ENCODE measurements at regions not wholly inside any gene's neighbourhood (a gene's known extent, or its start where the extent isn't known, plus 50 kb on each side); places are given as distances from the start of the nearest gene placed in this dataset.

DNA sequence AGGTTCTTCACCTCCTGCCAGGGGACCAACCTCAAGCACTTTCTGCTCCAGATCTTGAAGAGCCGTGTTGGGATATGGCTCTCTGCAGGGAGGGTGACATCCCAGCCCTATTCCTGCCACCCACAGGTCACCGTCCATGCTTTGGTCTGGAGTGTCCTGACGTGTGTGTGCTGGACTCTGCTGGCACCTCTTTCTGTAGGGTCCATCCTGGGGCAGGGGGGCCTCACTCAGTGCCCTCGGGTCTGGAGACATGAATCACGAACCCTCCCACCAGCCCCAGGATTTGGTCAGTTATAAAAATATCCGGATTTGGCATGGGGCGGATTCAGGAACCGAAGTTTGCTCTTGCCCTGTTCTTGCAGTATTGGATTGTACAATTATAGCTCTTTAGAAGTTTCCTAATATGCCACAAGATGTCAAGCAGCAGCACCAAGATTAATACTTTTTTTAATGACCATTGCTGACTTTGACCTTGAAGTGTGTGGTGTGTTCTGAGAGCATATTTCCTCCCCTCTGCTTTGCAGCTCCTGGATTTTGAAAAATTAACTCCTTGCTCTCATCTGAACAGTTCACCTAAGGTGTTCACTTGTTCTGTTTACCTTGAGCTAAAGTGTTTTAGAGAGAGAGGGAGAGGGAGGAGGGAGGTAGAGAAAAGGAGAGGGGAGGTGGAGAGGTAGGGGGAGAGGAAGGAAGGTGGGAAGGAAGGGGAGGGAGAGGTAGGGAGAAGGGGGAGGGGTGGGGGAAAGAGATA, 95.4 kb upstream of the SHH start:
- no peak for TF ChIP-seq POLR2A (IDR thresholded peaks at IDR 0.05; ENCODE audit: low read depth, low read length)
- TF ChIP-seq POLR2AphosphoS5 (IDR thresholded peaks at IDR 0.05; ENCODE audit: low read depth, low read length) = no peak

Measured in GM12892 (cell line).